NCI-H82 treated with DMSO at 0.1 percent for 48 hours (cell line): ENCODE measurements at regions not wholly inside any gene's neighbourhood (a gene's known extent, or its start where the extent isn't known, plus 50 kb on each side); places are given as distances from the start of the nearest gene placed in this dataset.

Experiments used
- DNase-seq: peaks from one replicate; lab custom pipeline; 2025; ENCODE audit not compliant: unreplicated experiment; lab: John Stamatoyannopoulos, UW

- DNase-seq: no peak
Observed at GRCh38 chr5:2575871-2576270, 175.6 kb downstream of the IRX2 start.

- no peak for DNase-seq
Observed at GRCh38 chr5:2575292-2575691, 176.2 kb downstream of the IRX2 start.

GRCh38 chr5:2574155-2574554 is 177.3 kb downstream of the IRX2 start:
- DNase-seq: no peak

- DNase-seq: no peak
Observed at GRCh38 chr5:2570586-2570985, 180.9 kb downstream of the IRX2 start.

- DNase-seq: no peak
Observed at GRCh38 chr5:2569774-2570542, 181.5 kb downstream of the IRX2 start.

- DNase-seq: no peak
Observed at GRCh38 chr5:2569176-2569575, 182.3 kb downstream of the IRX2 start.

- no peak for DNase-seq
Observed at GRCh38 chr5:2566284-2566683, 185.2 kb downstream of the IRX2 start.

GRCh38 chr5:2565147-2565546 is 186.3 kb downstream of the IRX2 start:
- no peak for DNase-seq

- DNase-seq: no peak
Observed at GRCh38 chr5:2563046-2563445, 188.4 kb downstream of the IRX2 start.

- DNase-seq: no peak
Observed at GRCh38 chr5:2562036-2562435, 189.4 kb downstream of the IRX2 start.

- DNase-seq: no peak
Observed at GRCh38 chr5:2560435-2560834, 191.0 kb downstream of the IRX2 start.

GRCh38 chr5:2557435-2557834 is 194.0 kb downstream of the IRX2 start:
- DNase-seq: no peak

- DNase-seq: no peak
Observed at GRCh38 chr5:2556375-2556966, 195.0 kb downstream of the IRX2 start.

GRCh38 chr5:2553611-2554010 is 197.9 kb downstream of the IRX2 start:
- no peak for DNase-seq

- no peak for DNase-seq
Observed at GRCh38 chr5:2550509-2550908, 201.0 kb downstream of the IRX2 start.

- no peak for DNase-seq
Observed at GRCh38 chr5:2549900-2550299, 201.6 kb downstream of the IRX2 start.

- DNase-seq: no peak
Observed at GRCh38 chr5:2549354-2549753, 202.1 kb downstream of the IRX2 start.

- no peak for DNase-seq
Observed at GRCh38 chr5:2546938-2547337, 204.5 kb downstream of the IRX2 start.

GRCh38 chr5:2544003-2544402 is 207.5 kb downstream of the IRX2 start:
- no peak for DNase-seq

- no peak for DNase-seq
Observed at GRCh38 chr5:2542821-2543220, 208.7 kb downstream of the IRX2 start.

GRCh38 chr5:2542026-2542425 is 209.5 kb downstream of the IRX2 start:
- no peak for DNase-seq

GRCh38 chr5:2538169-2538568 is 213.3 kb downstream of the IRX2 start:
- DNase-seq: no peak
